ENCODE measurements at regions not wholly inside any gene's neighbourhood (a gene's known extent, or its start where the extent isn't known, plus 50 kb on each side); places are given as distances from the start of the nearest gene placed in this dataset.
A peak's percentile ranks its signal among the peaks of the same experiment; 100 is the strongest.

DNA sequence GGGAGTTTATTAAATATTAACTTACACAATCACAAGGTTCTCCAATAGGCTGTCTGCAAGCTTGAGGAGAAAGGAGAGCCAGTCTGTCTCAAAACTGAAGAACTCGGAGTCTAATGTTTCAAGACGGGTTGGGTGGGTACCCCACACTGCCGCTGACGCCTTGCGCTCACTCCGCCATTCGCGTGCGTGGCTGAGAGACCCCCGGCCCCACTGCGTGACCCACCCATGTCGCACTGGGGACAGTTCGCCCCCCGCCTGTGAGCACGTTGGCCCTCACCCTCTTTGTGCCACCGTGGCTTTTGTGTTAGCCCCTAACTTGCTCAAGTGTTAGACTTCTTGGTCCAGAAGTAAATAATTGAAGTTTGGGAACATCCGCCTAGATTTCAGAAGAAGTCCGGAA lies 270.0 kb upstream of the ITGA1 start:
- Histone ChIP-seq H3K27ac (ENCODE audit: low read depth in 2 of 2, low read length in 1 of 2) (no peak overlapping the region), H3F3A (replicated peaks; ENCODE audit: insufficient read depth) (no peaks in the 10 kb centered on the region), H3K4me2 (no peak overlapping the region), H3K4me1 (ENCODE audit: control insufficient read depth in 1 of 2, insufficient read depth in 2 of 2, low read depth in 1 of 2, low read length in 1 of 2) (no peaks in the 10 kb centered on the region), H3K4me3 (ENCODE audit: low read depth in 2 of 2, low read length in 1 of 2) (no peak overlapping the region), H3K27me3 (ENCODE audit: insufficient read depth) (no peaks in the 10 kb centered on the region), H3K9me2 (no peaks in the 10 kb centered on the region), H2AFZ (ENCODE audit: low read depth) (no peak overlapping the region), H3K9me3 (no peaks in the 10 kb centered on the region), H4K20me1 (ENCODE audit: insufficient read depth) (no peaks in the 10 kb centered on the region), H3K36me3 (replicated peaks in 1 of 2; ENCODE audit: control insufficient read depth in 1 of 2, insufficient read depth in 2 of 2, low read length in 1 of 2) (no peaks in the 10 kb centered on the region), H3K79me2 (ENCODE audit: insufficient read depth) (no peaks in the 10 kb centered on the region), H3K9ac (no peak overlapping the region)
- ChIA-PET CTCF (no interaction called here), POLR2A (no interaction called here)
- TF ChIP-seq, protein P1, sequence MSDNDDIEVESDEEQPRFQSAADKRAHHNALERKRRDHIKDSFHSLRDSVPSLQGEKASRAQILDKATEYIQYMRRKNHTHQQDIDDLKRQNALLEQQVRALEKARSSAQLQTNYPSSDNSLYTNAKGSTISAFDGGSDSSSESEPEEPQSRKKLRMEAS (IDR thresholded peaks at IDR 0.05; ENCODE audit: low read depth) = no peak
- TF ChIP-seq EP300 (IDR thresholded peaks at IDR 0.05; ENCODE audit: borderline replicate concordance in 1 of 2, low read depth in 1 of 2, low read length in 1 of 2) (no peak), EZH2phosphoT487 (IDR thresholded peaks at IDR 0.05; ENCODE audit: borderline replicate concordance, low read depth) (no peak), SMC3 (IDR thresholded peaks at IDR 0.05; ENCODE audit: low read depth, low read length) (no peak), GATA2 (CRISPR knock-in tag; IDR thresholded peaks at IDR 0.05) (no peak), RAD21 (IDR thresholded peaks at IDR 0.05; ENCODE audit: low read length) (no peak), MXI1 (IDR thresholded peaks at IDR 0.05; ENCODE audit: low read depth, low read length) (no peak), ELF1 (IDR thresholded peaks at IDR 0.05) (no peak), YY1 (IDR thresholded peaks at IDR 0.05; ENCODE audit: low read depth) (no peak), MEF2A (IDR thresholded peaks at IDR 0.05; ENCODE audit: borderline replicate concordance, low read depth) (no peak)
- TF ChIP-seq, protein P2, sequence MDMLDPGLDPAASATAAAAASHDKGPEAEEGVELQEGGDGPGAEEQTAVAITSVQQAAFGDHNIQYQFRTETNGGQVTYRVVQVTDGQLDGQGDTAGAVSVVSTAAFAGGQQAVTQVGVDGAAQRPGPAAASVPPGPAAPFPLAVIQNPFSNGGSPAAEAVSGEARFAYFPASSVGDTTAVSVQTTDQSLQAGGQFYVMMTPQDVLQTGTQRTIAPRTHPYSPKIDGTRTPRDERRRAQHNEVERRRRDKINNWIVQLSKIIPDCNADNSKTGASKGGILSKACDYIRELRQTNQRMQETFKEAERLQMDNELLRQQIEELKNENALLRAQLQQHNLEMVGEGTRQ (IDR thresholded peaks at IDR 0.05; ENCODE audit: borderline replicate concordance, low read depth, low read length) = no peak
- 76% methylated on average over 13 of the region's 18 CpGs for WGBS (ENCODE audit: low lambda C conversion rate)
- DNase-seq = no peak

DNA sequence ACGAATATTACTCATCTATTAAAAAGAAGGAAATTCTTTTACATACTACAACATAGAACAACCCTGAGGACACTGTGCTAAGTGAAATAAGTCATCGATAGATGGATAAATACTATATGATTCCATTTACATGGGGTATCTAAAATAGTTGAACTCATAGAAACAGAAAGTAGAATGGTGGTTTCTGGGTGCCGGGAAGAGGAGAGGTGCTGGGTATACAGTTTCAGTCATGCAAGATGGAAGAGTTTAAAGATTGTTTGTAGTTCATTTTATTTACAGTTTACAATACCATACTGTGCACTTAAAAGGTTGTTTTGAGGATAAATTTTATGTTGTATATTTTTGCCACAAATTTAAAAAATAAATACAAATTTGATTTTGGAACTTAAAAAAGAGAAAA lies 267.5 kb upstream of the ITGA1 start:
- H4K20me1 ChIP-seq (ENCODE audit: insufficient read depth) = no peaks in the 10 kb centered on the region
- no peak overlapping the region for H3K9ac ChIP-seq
- POLR2A ChIA-PET = no interaction called here
- peak overlapping the region; percentile 59; the same call in 1 of the 2 replicates for H2AFZ ChIP-seq (ENCODE audit: low read depth)
- TF ChIP-seq SIN3A (IDR thresholded peaks at IDR 0.05; ENCODE audit: borderline replicate concordance, low read depth, low read length) (no peak), FOSL2 (IDR thresholded peaks at IDR 0.05; ENCODE audit: borderline replicate concordance, low read depth) (no peak), POLR2AphosphoS5 (IDR thresholded peaks at IDR 0.05; ENCODE audit: low read depth, low read length) (no peak), SMC3 (IDR thresholded peaks at IDR 0.05; ENCODE audit: low read depth, low read length) (no peak), JUND (IDR thresholded peaks at IDR 0.05) (no peak), ELF1 (IDR thresholded peaks at IDR 0.05) (no peak), RCOR1 (IDR thresholded peaks at IDR 0.05; ENCODE audit: low read length) (no peak)
- TF ChIP-seq, protein P3, sequence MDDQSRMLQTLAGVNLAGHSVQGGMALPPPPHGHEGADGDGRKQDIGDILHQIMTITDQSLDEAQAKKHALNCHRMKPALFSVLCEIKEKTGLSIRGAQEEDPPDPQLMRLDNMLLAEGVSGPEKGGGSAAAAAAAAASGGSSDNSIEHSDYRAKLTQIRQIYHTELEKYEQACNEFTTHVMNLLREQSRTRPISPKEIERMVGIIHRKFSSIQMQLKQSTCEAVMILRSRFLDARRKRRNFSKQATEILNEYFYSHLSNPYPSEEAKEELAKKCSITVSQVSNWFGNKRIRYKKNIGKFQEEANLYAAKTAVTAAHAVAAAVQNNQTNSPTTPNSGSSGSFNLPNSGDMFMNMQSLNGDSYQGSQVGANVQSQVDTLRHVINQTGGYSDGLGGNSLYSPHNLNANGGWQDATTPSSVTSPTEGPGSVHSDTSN (IDR thresholded peaks at IDR 0.05) = no peak
- TF ChIP-seq, protein P4, sequence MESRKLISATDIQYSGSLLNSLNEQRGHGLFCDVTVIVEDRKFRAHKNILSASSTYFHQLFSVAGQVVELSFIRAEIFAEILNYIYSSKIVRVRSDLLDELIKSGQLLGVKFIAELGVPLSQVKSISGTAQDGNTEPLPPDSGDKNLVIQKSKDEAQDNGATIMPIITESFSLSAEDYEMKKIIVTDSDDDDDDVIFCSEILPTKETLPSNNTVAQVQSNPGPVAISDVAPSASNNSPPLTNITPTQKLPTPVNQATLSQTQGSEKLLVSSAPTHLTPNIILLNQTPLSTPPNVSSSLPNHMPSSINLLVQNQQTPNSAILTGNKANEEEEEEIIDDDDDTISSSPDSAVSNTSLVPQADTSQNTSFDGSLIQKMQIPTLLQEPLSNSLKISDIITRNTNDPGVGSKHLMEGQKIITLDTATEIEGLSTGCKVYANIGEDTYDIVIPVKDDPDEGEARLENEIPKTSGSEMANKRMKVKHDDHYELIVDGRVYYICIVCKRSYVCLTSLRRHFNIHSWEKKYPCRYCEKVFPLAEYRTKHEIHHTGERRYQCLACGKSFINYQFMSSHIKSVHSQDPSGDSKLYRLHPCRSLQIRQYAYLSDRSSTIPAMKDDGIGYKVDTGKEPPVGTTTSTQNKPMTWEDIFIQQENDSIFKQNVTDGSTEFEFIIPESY (IDR thresholded peaks at IDR 0.05; ENCODE audit: borderline replicate concordance, low read depth) = no peak
- H3K79me2 ChIP-seq (ENCODE audit: insufficient read depth) = no peaks in the 10 kb centered on the region
- WGBS (ENCODE audit: low lambda C conversion rate) = 47% methylated on average over 3 of the region's 3 CpGs
- CTCF ChIA-PET = no interaction called here
- no peaks in the 10 kb centered on the region for H3K36me3 ChIP-seq (replicated peaks in 1 of 2; ENCODE audit: control insufficient read depth in 1 of 2, insufficient read depth in 2 of 2, low read length in 1 of 2)
- no peaks in the 10 kb centered on the region for H3K4me1 ChIP-seq (ENCODE audit: control insufficient read depth in 1 of 2, insufficient read depth in 2 of 2, low read depth in 1 of 2, low read length in 1 of 2)
- no peaks in the 10 kb centered on the region for H3K9me3 ChIP-seq
- no peak for DNase-seq
- no peak overlapping the region for H3K4me3 ChIP-seq (ENCODE audit: low read depth in 2 of 2, low read length in 1 of 2)
- H3K9me2 ChIP-seq = no peaks in the 10 kb centered on the region
- no peak overlapping the region for H3K4me2 ChIP-seq
- no peaks in the 10 kb centered on the region for H3F3A ChIP-seq (replicated peaks; ENCODE audit: insufficient read depth)
- H3K27ac ChIP-seq (ENCODE audit: low read depth in 2 of 2, low read length in 1 of 2) = no peak overlapping the region
- H3K27me3 ChIP-seq (ENCODE audit: insufficient read depth) = no peaks in the 10 kb centered on the region
